Keratinocyte (primary cell): ENCODE measurements at regions not wholly inside any gene's neighbourhood (a gene's known extent, or its start where the extent isn't known, plus 50 kb on each side); places are given as distances from the start of the nearest gene placed in this dataset.

Experiments
- CTCF ChIP-seq, 3 experiments: IDR thresholded peaks in 1 of 3; conservative IDR thresholded peaks in 1 of 3; optimal IDR thresholded peaks in 1 of 3; 2 replicates in 2 of 3; 3 replicates in 1 of 3; pipeline versions ENCODE3 to v1.5.1; 2011; ENCODE audit warnings: low read length in 3 of 3, mild to moderate bottlenecking in 3 of 3, moderate library complexity in 2 of 3, control low read depth in 1 of 3, inconsistent platforms in 1 of 3; ENCODE audit not compliant: insufficient read depth in 2 of 3; ENCODE audit errors: extremely low read depth in 1 of 3
- EZH2 ChIP-seq: IDR thresholded peaks from one replicate; pipeline ENCODE4 v1.6.1; 2012; ENCODE audit warnings: inconsistent platforms, mild to moderate bottlenecking, low read length, moderate library complexity

- TF ChIP-seq EZH2 (no peak), CTCF (optimal IDR thresholded peaks at IDR 0.05 in 1 of 3, IDR thresholded peaks at IDR 0.05 in 1 of 3, conservative IDR thresholded peaks at IDR 0.05 in 1 of 3; ENCODE audit: extremely low read depth in 1 of 3, insufficient read depth in 2 of 3, low read length in 3 of 3) (no peak)
Measured at GRCh38 chr22:22406445-22407027, 102.0 kb downstream of the ZNF280B start.
